Loucy (cell line): ENCODE measurements at regions not wholly inside any gene's neighbourhood (a gene's known extent, or its start where the extent isn't known, plus 50 kb on each side); places are given as distances from the start of the nearest gene placed in this dataset.

Source experiments
- CTCF ChIP-seq: fragments of 200-600 bp; sonication (generic); conservative IDR thresholded peaks from 2 replicates; pipeline ENCODE4 v1.5.1; 2014; ENCODE audit warnings: mild to moderate bottlenecking, antibody characterized with exemption, low read length
- EZH2phosphoT487 ChIP-seq: fragments of 200-600 bp; IDR thresholded peaks from 2 replicates; pipeline ENCODE4 v1.6.1; 2018; ENCODE audit warnings: antibody characterized with exemption, mild to moderate bottlenecking, moderate library complexity, borderline replicate concordance

- no peak for TF ChIP-seq CTCF
- no peak for TF ChIP-seq EZH2phosphoT487
Observed at GRCh38 chr6:33903579-33903978, 99.8 kb upstream of the MLN start.
